Fibroblast of lung (primary cell): ENCODE measurements at regions not wholly inside any gene's neighbourhood (a gene's known extent, or its start where the extent isn't known, plus 50 kb on each side); places are given as distances from the start of the nearest gene placed in this dataset.

Experiments
- EZH2 ChIP-seq: IDR thresholded peaks from 2 replicates; pipeline ENCODE4 v1.5.1; 2012; ENCODE audit warnings: low read length, control low read depth, mild to moderate bottlenecking; ENCODE audit errors: missing control alignments
- TF ChIP-seq, protein P1 (sequence below), 2 donors: IDR thresholded peaks in 1 of 2; conservative IDR thresholded peaks in 1 of 2; 1 replicate in 1 of 2; 2 replicates in 1 of 2; pipeline ENCODE4 v1.5.1; 2011 to 2012; ENCODE audit warnings: low read length in 2 of 2, control low read depth in 1 of 2, inconsistent platforms in 1 of 2, low read depth in 1 of 2, mild to moderate bottlenecking in 1 of 2

DNA sequence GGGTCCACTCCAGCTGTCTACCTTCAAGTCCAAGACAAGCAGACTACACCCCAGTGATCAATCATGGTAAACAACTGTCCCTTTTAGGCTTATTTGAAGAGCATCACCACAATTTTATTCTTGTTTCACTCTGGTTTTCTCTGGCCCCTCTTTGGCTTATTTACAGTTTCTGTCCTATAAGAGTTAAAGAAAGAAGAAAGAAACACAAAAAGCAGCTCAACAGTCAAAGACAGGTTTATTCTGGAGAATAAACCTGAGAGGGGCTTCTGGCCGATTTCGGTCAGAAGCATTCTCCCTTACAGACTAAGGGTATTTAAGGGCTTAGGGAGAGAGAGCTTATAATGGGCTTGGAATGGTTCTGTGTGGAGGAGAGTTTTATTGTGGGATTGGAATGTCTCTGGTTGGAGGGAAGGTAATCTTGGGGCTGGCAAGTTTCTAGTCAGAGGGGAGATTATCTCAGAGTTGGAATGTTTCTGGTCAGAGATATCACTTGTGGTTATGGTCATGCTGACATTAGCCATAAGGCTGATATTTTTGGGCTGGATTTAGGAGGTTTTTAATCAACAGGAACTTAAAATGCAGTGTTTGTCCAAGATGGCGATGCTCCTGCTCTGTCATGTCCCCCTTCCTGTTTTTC, 161.0 kb downstream of the URB2 start:
- TF ChIP-seq, protein P1, sequence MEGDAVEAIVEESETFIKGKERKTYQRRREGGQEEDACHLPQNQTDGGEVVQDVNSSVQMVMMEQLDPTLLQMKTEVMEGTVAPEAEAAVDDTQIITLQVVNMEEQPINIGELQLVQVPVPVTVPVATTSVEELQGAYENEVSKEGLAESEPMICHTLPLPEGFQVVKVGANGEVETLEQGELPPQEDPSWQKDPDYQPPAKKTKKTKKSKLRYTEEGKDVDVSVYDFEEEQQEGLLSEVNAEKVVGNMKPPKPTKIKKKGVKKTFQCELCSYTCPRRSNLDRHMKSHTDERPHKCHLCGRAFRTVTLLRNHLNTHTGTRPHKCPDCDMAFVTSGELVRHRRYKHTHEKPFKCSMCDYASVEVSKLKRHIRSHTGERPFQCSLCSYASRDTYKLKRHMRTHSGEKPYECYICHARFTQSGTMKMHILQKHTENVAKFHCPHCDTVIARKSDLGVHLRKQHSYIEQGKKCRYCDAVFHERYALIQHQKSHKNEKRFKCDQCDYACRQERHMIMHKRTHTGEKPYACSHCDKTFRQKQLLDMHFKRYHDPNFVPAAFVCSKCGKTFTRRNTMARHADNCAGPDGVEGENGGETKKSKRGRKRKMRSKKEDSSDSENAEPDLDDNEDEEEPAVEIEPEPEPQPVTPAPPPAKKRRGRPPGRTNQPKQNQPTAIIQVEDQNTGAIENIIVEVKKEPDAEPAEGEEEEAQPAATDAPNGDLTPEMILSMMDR (conservative IDR thresholded peaks at IDR 0.05 in 1 of 2, IDR thresholded peaks at IDR 0.05 in 1 of 2; ENCODE audit: low read depth in 1 of 2, low read length in 2 of 2): no peak
- no peak for TF ChIP-seq EZH2
